ENCODE measurements at regions not wholly inside any gene's neighbourhood (a gene's known extent, or its start where the extent isn't known, plus 50 kb on each side); places are given as distances from the start of the nearest gene placed in this dataset.

GRCh38 chr15:37733628-37734027, 200.8 kb upstream of the TMCO5A start (continued):
- TF ChIP-seq NANOG (IDR thresholded peaks at IDR 0.05; ENCODE audit: borderline replicate concordance) = no peak
- no peak for TF ChIP-seq CTCF (conservative IDR thresholded peaks at IDR 0.05; ENCODE audit: low read depth in 2 of 2)

- no peak for TF ChIP-seq EZH2phosphoT487 (IDR thresholded peaks at IDR 0.05; ENCODE audit: unreplicated experiment)
- H3K4me3 ChIP-seq = no peak overlapping the region
- no peaks in the 10 kb centered on the region for H3F3A ChIP-seq (replicated peaks; ENCODE audit: low read depth)
- Mint-ChIP-seq H3K9me3 (no peaks in the 10 kb centered on the region; the same call in 2 of the 3 replicates), H3K27me3 (ENCODE audit: insufficient read depth, low read depth, poor library complexity) (no peaks in the 10 kb centered on the region), H3K4me1 (peaks cover 18% of the 10 kb centered on the region), H3K27ac (no peak overlapping the region), H3K36me3 (ENCODE audit: low read depth) (no peaks in the 10 kb centered on the region), H3K4me3 (no peak overlapping the region)
- H2AFZ ChIP-seq = no peak overlapping the region
- H3K4me2 ChIP-seq = 0 out of 2 replicates have a peak overlapping the region, but pooled peaks have one; percentile 15
- H3K9me2 ChIP-seq (ENCODE audit: insufficient read depth) = no peaks in the 10 kb centered on the region
- no peak overlapping the region for H3K27ac ChIP-seq (ENCODE audit: low read depth)
- peaks cover 17% of the 10 kb centered on the region for H3K4me1 ChIP-seq (ENCODE audit: insufficient read depth)
- H3K79me2 ChIP-seq (replicated peaks; ENCODE audit: insufficient read depth) = no peaks in the 10 kb centered on the region
- DNase-seq (ENCODE audit: low spot score) (no peak), ATAC-seq (peak; percentile 41)
- H3K27me3 ChIP-seq (ENCODE audit: insufficient read depth) = no peaks in the 10 kb centered on the region
- H4K20me1 ChIP-seq (replicated peaks; ENCODE audit: insufficient read depth) = no peaks in the 10 kb centered on the region
- no peaks in the 10 kb centered on the region for H3K36me3 ChIP-seq (ENCODE audit: insufficient read depth)
Observed at GRCh38 chr15:37740623-37741141, 193.8 kb upstream of the TMCO5A start.

- no peaks in the 10 kb centered on the region for H3K27me3 ChIP-seq (ENCODE audit: insufficient read depth)
- H2AFZ ChIP-seq = no peak overlapping the region
- H3K9me3 Mint-ChIP-seq = peaks cover 3% of the 10 kb centered on the region; the same call in 2 of the 3 replicates
- H3K27ac Mint-ChIP-seq = no peak overlapping the region
- no peaks in the 10 kb centered on the region for H4K20me1 ChIP-seq (replicated peaks; ENCODE audit: insufficient read depth)
- H3K4me2 ChIP-seq = no peak overlapping the region
- DNase-seq (ENCODE audit: low spot score) = no peak
- 0 out of 3 replicates have a peak, but pooled peaks cover 2% of the 10 kb centered on the region for H3K36me3 Mint-ChIP-seq (ENCODE audit: low read depth)
- H3K4me1 Mint-ChIP-seq = peaks cover 18% of the 10 kb centered on the region
- no peaks in the 10 kb centered on the region for H3K36me3 ChIP-seq (ENCODE audit: insufficient read depth)
- no peaks in the 10 kb centered on the region for H3K9me2 ChIP-seq (ENCODE audit: insufficient read depth)
- H3K4me3 ChIP-seq = no peak overlapping the region
- H3K27ac ChIP-seq (ENCODE audit: low read depth) = no peak overlapping the region
- H3F3A ChIP-seq (replicated peaks; ENCODE audit: low read depth) = no peaks in the 10 kb centered on the region
- H3K79me2 ChIP-seq (replicated peaks; ENCODE audit: insufficient read depth) = no peaks in the 10 kb centered on the region
- no peak overlapping the region for H3K4me3 Mint-ChIP-seq
- H3K4me1 ChIP-seq (ENCODE audit: insufficient read depth) = peaks cover 17% of the 10 kb centered on the region
- no peak for ATAC-seq
- H3K27me3 Mint-ChIP-seq (ENCODE audit: insufficient read depth, low read depth, poor library complexity) = no peaks in the 10 kb centered on the region
- TF ChIP-seq EZH2phosphoT487 (IDR thresholded peaks at IDR 0.05; ENCODE audit: unreplicated experiment) (no peak), ZNF114 (CRISPR knock-in tag; IDR thresholded peaks at IDR 0.05) (no peak), ETS1 (IDR thresholded peaks at IDR 0.05) (no peak), CREB1 (CRISPR knock-in tag; IDR thresholded peaks at IDR 0.05; ENCODE audit: low read depth) (no peak), REST (IDR thresholded peaks at IDR 0.05; ENCODE audit: unreplicated experiment) (no peak), POLR2AphosphoS5 (IDR thresholded peaks at IDR 0.05; ENCODE audit: low read depth) (no peak)
Observed at GRCh38 chr15:37743826-37744225, 190.6 kb upstream of the TMCO5A start.

Data from GM23338 (cell line).